Upper lobe of right lung (tissue), 1 donor: ENCODE measurements at regions not wholly inside any gene's neighbourhood (a gene's known extent, or its start where the extent isn't known, plus 50 kb on each side); places are given as distances from the start of the nearest gene placed in this dataset.

ENCODE experiments used
- ATAC-seq: fragments of 200-7000 bp; cut with Tn5 transposase; one replicate; pipeline ENCODE4 v1.9.1; 2020; ENCODE audit warnings: mild to moderate bottlenecking, moderate library complexity
- DNase-seq: peaks from one replicate; pipeline ENCODE4 v3.0.0-alpha.2; 2020
- H3K27ac ChIP-seq: fragments of 200-600 bp; one replicate; pipeline ENCODE4 v1.8.0; 2022
- H3K27me3 ChIP-seq: fragments of 200-600 bp; one replicate; pipeline ENCODE4 v1.8.0; 2022; ENCODE audit warnings: mild to moderate bottlenecking
- H3K36me3 ChIP-seq: fragments of 200-600 bp; one replicate; pipeline ENCODE4 v1.8.0; 2022
- H3K4me1 ChIP-seq: fragments of 200-600 bp; one replicate; pipeline ENCODE4 v1.8.0; 2022
- H3K4me3 ChIP-seq: fragments of 200-600 bp; one replicate; pipeline ENCODE4 v1.8.0; 2022; ENCODE audit warnings: mild to moderate bottlenecking
- H3K9me3 ChIP-seq: fragments of 200-600 bp; one replicate; pipeline ENCODE4 v1.8.0; 2022
- CTCF ChIP-seq: fragments of 200-600 bp; IDR thresholded peaks from one replicate; pipeline ENCODE4 v1.8.0; 2022; ENCODE audit warnings: antibody characterized with exemption
- intact Hi-C: fragments of 100-400 bp; cut with DNase I; formaldehyde crosslinking; loops from one replicate; pipeline ENCODE4 v1.11.0; 2022
- donor health status: DM: no; HTN: yes; CAD: no; lungs with severe emphysema.

- intact Hi-C loops: no loop called here
- ATAC-seq: no peak
- no peak for TF ChIP-seq CTCF
- Histone ChIP-seq H3K9me3 (no peaks in the 10 kb centered on the region), H3K4me3 (no peak overlapping the region), H3K36me3 (no peaks in the 10 kb centered on the region), H3K4me1 (no peaks in the 10 kb centered on the region), H3K27me3 (no peaks in the 10 kb centered on the region), H3K27ac (no peak overlapping the region)
- no peak for DNase-seq
These were observed 651.6 kb downstream of the UTRN start for GRCh38 chr6:144936764-144937163.

GRCh38 chr6:144939921-144940320 is 654.8 kb downstream of the UTRN start:
- DNase-seq (no peak), ATAC-seq (no peak)
- intact Hi-C loops: no loop called here
- H3K27me3 ChIP-seq: no peaks in the 10 kb centered on the region
- no peaks in the 10 kb centered on the region for H3K4me1 ChIP-seq
- no peaks in the 10 kb centered on the region for H3K36me3 ChIP-seq
- no peak overlapping the region for H3K4me3 ChIP-seq
- no peak overlapping the region for H3K27ac ChIP-seq
- H3K9me3 ChIP-seq: no peaks in the 10 kb centered on the region
- TF ChIP-seq CTCF: no peak

GRCh38 chr6:144944106-144944505 is 659.0 kb downstream of the UTRN start:
- H3K27me3 ChIP-seq: no peaks in the 10 kb centered on the region
- no peak for TF ChIP-seq CTCF
- DNase-seq: no peak
- no peaks in the 10 kb centered on the region for H3K4me1 ChIP-seq
- no peaks in the 10 kb centered on the region for H3K9me3 ChIP-seq
- H3K36me3 ChIP-seq: no peaks in the 10 kb centered on the region
- H3K4me3 ChIP-seq: no peak overlapping the region
- intact Hi-C loops: no loop called here
- no peak overlapping the region for H3K27ac ChIP-seq
- ATAC-seq: no peak

- intact Hi-C loops: no loop called here
- no peaks in the 10 kb centered on the region for H3K4me1 ChIP-seq
- ATAC-seq (no peak), DNase-seq (no peak)
- no peaks in the 10 kb centered on the region for H3K9me3 ChIP-seq
- no peak overlapping the region for H3K27ac ChIP-seq
- no peak for TF ChIP-seq CTCF
- H3K4me3 ChIP-seq: no peak overlapping the region
- no peaks in the 10 kb centered on the region for H3K36me3 ChIP-seq
- no peaks in the 10 kb centered on the region for H3K27me3 ChIP-seq
These were observed 662.4 kb downstream of the UTRN start for GRCh38 chr6:144947398-144947976.

GRCh38 chr6:144951730-144952437 is 666.7 kb downstream of the UTRN start:
- H3K27ac ChIP-seq: no peak overlapping the region
- intact Hi-C loops: no loop called here
- no peaks in the 10 kb centered on the region for H3K27me3 ChIP-seq
- TF ChIP-seq CTCF: no peak
- H3K9me3 ChIP-seq: no peaks in the 10 kb centered on the region
- DNase-seq (no peak), ATAC-seq (no peak)
- H3K36me3 ChIP-seq: no peaks in the 10 kb centered on the region
- H3K4me1 ChIP-seq: no peaks in the 10 kb centered on the region
- H3K4me3 ChIP-seq: no peak overlapping the region
